ENCODE measurements at regions not wholly inside any gene's neighbourhood (a gene's known extent, or its start where the extent isn't known, plus 50 kb on each side); places are given as distances from the start of the nearest gene placed in this dataset.

DNA sequence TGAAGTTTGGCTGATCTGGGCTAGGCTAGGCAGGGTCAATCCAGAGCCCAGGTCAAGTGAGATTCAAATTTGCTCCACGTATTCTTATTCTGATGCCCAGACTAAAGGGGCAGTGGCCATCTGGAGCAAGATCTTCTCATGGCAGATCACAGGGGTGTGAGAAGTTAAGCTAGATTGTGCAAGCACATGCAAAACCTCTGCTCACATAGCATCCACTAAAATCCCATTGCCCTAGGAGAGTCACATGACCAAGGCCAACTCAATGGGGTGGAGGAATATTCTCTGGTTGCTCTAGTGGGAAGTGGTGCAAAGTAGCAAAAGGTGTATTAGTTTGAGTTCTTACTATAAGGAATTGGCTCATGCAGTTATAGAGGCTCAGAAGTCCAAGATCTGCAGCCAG, 318.4 kb upstream of the ASIC2 start:
- no peak for TF ChIP-seq POLR2A (IDR thresholded peaks at IDR 0.05)
- TF ChIP-seq POLR2AphosphoS5 (IDR thresholded peaks at IDR 0.05) = no peak
- TF ChIP-seq, protein P1, sequence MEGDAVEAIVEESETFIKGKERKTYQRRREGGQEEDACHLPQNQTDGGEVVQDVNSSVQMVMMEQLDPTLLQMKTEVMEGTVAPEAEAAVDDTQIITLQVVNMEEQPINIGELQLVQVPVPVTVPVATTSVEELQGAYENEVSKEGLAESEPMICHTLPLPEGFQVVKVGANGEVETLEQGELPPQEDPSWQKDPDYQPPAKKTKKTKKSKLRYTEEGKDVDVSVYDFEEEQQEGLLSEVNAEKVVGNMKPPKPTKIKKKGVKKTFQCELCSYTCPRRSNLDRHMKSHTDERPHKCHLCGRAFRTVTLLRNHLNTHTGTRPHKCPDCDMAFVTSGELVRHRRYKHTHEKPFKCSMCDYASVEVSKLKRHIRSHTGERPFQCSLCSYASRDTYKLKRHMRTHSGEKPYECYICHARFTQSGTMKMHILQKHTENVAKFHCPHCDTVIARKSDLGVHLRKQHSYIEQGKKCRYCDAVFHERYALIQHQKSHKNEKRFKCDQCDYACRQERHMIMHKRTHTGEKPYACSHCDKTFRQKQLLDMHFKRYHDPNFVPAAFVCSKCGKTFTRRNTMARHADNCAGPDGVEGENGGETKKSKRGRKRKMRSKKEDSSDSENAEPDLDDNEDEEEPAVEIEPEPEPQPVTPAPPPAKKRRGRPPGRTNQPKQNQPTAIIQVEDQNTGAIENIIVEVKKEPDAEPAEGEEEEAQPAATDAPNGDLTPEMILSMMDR (IDR thresholded peaks at IDR 0.05) = no peak
- no peak for TF ChIP-seq EP300 (IDR thresholded peaks at IDR 0.05; ENCODE audit: low read depth)
- Histone ChIP-seq H3K36me3 (no peaks in the 10 kb centered on the region), H3K4me1 (no peaks in the 10 kb centered on the region), H3K4me3 (no peak overlapping the region), H3K27me3 (no peaks in the 10 kb centered on the region), H3K9me3 (no peaks in the 10 kb centered on the region), H3K27ac (no peak overlapping the region)
- intact Hi-C loops (cut with DNase I; ENCODE audit: low total_unique reads) = no loop called here
- no peak for DNase-seq
- WGBS, 2 donors (ENCODE audit: low coverage in 1 of 2) = 41% methylated on average over 1 of the region's 1 CpG; no CpG with 5 or more reads in 1 of the 2 donors
- in situ Hi-C loops (cut with MboI; ENCODE audit: low pct_ligation_motif_present in 1 of 4, low pct_unique_long_range_greater_than_20kb in 1 of 4, low sequenced_read_pairs in 3 of 4) = no loop called here

DNA sequence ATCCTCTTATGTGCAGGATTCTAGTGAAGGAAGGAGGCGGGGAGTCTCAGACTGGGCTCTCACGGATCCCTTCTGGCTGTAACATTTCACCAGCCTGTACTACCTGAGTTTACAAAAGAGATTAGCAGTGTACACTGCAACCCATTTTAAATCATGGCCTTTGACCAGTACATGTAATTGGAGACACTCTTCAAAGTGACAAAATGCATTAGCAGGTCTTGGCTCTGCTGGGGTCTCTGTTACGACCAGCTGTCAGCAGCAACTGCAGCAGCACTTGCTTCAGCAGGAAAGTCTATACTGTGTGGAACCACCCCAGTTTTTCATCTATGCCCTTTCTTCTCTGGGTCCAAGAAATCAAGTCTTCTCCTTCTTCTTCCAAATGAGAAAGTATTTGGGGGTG, 322.8 kb upstream of the ASIC2 start:
- no peaks in the 10 kb centered on the region for H3K4me1 ChIP-seq
- H3K27ac ChIP-seq = no peak overlapping the region
- no peaks in the 10 kb centered on the region for H3K36me3 ChIP-seq
- H3K27me3 ChIP-seq = no peaks in the 10 kb centered on the region
- no peak for DNase-seq
- WGBS, 2 donors (ENCODE audit: low coverage in 1 of 2) = 37% methylated on average over 3 of the region's 3 CpGs; no CpG with 5 or more reads in 1 of the 2 donors
- in situ Hi-C loops (cut with MboI; ENCODE audit: low pct_ligation_motif_present in 1 of 4, low pct_unique_long_range_greater_than_20kb in 1 of 4, low sequenced_read_pairs in 3 of 4) = no loop called here
- H3K4me3 ChIP-seq = no peak overlapping the region
- TF ChIP-seq POLR2AphosphoS5 (IDR thresholded peaks at IDR 0.05) (no peak), POLR2A (IDR thresholded peaks at IDR 0.05) (no peak), EP300 (IDR thresholded peaks at IDR 0.05; ENCODE audit: low read depth) (no peak)
- TF ChIP-seq, protein P1 (IDR thresholded peaks at IDR 0.05) = no peak
- intact Hi-C loops (cut with DNase I; ENCODE audit: low total_unique reads) = no loop called here
- H3K9me3 ChIP-seq = no peaks in the 10 kb centered on the region

DNA sequence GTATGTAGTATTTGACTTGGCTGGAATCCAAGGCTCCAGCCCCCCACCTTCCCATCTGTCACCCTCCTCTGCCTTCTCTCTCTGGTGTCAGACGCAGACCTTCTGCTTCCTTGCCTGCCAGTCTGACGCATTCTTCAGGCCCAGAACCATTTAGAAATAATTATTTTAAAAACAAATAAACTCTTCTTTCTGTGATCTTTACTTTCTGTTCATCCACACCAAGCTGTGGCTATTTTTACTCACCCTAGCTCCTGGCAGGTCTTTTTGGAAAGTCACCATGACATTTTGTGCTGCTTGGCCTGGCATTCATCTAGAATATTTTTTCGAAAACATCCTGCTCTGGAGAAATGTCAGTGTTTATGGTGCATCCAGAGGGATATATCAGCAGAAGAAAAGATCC, 330.7 kb upstream of the ASIC2 start:
- in situ Hi-C loops (cut with MboI; ENCODE audit: low pct_ligation_motif_present in 1 of 4, low pct_unique_long_range_greater_than_20kb in 1 of 4, low sequenced_read_pairs in 3 of 4) (no loop called here), intact Hi-C loops (cut with DNase I; ENCODE audit: low total_unique reads) (no loop called here)
- DNase-seq = no peak
- no peaks in the 10 kb centered on the region for H3K9me3 ChIP-seq
- H3K27ac ChIP-seq = no peak overlapping the region
- H3K27me3 ChIP-seq = no peaks in the 10 kb centered on the region
- H3K4me3 ChIP-seq = no peak overlapping the region
- TF ChIP-seq EP300 (IDR thresholded peaks at IDR 0.05; ENCODE audit: low read depth) (no peak), POLR2AphosphoS5 (IDR thresholded peaks at IDR 0.05) (no peak), POLR2A (IDR thresholded peaks at IDR 0.05) (no peak)
- TF ChIP-seq, protein P1 (IDR thresholded peaks at IDR 0.05) = no peak
- H3K4me1 ChIP-seq = no peaks in the 10 kb centered on the region
- H3K36me3 ChIP-seq = no peaks in the 10 kb centered on the region
- 61 to 66% methylated on average over 3 of the region's 3 CpGs for WGBS, 2 donors (ENCODE audit: low coverage in 1 of 2)

DNA sequence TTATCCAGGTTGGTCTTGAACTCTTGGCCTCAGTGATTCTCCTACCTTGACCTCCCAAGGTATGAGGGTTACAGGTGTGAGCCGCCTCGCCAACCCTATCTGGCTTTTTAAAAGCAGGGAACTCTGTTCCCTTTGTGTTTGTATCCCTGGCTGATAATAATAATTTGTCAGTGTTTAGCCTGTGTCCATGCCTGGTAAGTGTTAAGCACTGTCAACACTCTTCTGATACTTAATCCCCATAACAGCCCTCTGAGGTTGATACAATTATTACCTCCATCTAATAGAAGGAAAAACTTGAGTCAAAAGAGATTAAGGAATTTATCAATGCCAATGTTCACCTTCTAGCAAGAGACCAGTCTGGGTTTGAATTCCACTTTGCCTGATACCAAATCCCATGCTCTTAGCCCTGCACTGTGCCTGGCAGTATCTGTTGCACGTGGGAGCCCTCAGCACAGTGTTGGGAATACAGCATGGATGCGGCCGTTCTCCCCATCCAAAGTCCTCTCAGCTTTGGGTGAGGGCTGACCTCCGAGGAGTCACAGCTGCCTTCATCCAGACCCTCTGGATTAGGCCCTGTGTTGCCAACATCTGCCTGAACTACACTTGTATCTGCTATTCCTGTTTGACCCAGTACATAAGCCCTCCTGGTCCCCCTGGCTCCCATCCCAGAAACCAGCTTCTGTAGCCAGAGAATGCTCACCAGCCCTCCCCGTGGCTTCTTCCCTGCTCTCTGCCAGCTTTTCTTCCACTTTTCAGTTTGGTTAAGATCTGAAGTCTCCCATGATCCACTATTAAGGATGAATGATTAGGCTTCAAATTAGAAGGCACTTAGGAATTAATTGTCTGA, 335.6 kb upstream of the ASIC2 start:
- Histone ChIP-seq H3K4me1 (no peaks in the 10 kb centered on the region), H3K27ac (no peak overlapping the region), H3K27me3 (no peaks in the 10 kb centered on the region), H3K9me3 (no peaks in the 10 kb centered on the region), H3K36me3 (no peaks in the 10 kb centered on the region), H3K4me3 (no peak overlapping the region)
- TF ChIP-seq POLR2AphosphoS5 (IDR thresholded peaks at IDR 0.05) (no peak), POLR2A (IDR thresholded peaks at IDR 0.05) (no peak), EP300 (IDR thresholded peaks at IDR 0.05; ENCODE audit: low read depth) (no peak)
- TF ChIP-seq, protein P1 (IDR thresholded peaks at IDR 0.05) = no peak
- 73 to 74% methylated on average over 6 to 7 of the region's 7 CpGs for WGBS, 2 donors (ENCODE audit: low coverage in 1 of 2)
- in situ Hi-C loops (cut with MboI; ENCODE audit: low pct_ligation_motif_present in 1 of 4, low pct_unique_long_range_greater_than_20kb in 1 of 4, low sequenced_read_pairs in 3 of 4) (no loop called here), intact Hi-C loops (cut with DNase I; ENCODE audit: low total_unique reads) (no loop called here)
- DNase-seq = no peak

All from transverse colon (tissue), 4 donors.